Memory B cell (primary cell): ENCODE measurements at regions not wholly inside any gene's neighbourhood (a gene's known extent, or its start where the extent isn't known, plus 50 kb on each side); places are given as distances from the start of the nearest gene placed in this dataset.
"Not testable (repeated sequence)": the region's sequence is repeated elsewhere in the genome, so short reads cannot be mapped to it uniquely, and the experiment has no call there.

ENCODE experiments used
- ATAC-seq: fragments of 150-1000 bp; cut with Tn5 transposase; 2 replicates; pipeline ENCODE4 v1.10.0; 2021; ENCODE audit warnings: low read depth, mild to moderate bottlenecking, moderate library complexity
- DNase-seq, 2 donors: peaks; one replicate each; pipeline ENCODE4 v3.0.0; 2022; ENCODE audit warnings: low spot score in 2 of 2
- H3K27ac Mint-ChIP-seq: one replicate; pipeline ENCODE4 v1.8.0; 2022; ENCODE audit warnings: mild to moderate bottlenecking, moderate library complexity, mixed read lengths
- H3K27me3 Mint-ChIP-seq: one replicate; pipeline ENCODE4 v1.8.0; 2022; ENCODE audit warnings: mixed read lengths
- H3K36me3 Mint-ChIP-seq: one replicate; pipeline ENCODE4 v1.8.0; 2022; ENCODE audit warnings: mild to moderate bottlenecking, mixed read lengths
- H3K4me1 Mint-ChIP-seq: one replicate; pipeline ENCODE4 v1.8.0; 2022; ENCODE audit warnings: mixed read lengths
- H3K4me3 Mint-ChIP-seq: one replicate; pipeline ENCODE4 v1.8.0; 2022; ENCODE audit warnings: mild to moderate bottlenecking, moderate library complexity, mixed read lengths
- H3K9me3 Mint-ChIP-seq: one replicate; pipeline ENCODE4 v1.8.0; 2022; ENCODE audit warnings: mixed read lengths

GRCh38 chrX:55981603-55982002 is 250.6 kb upstream of the KLF8 start:
- peaks cover 19% of the 10 kb centered on the region for H3K36me3 Mint-ChIP-seq
- no peak overlapping the region for H3K4me3 Mint-ChIP-seq
- no peak for ATAC-seq
- DNase-seq, result no peak
- peak overlapping the region; percentile 79 for H3K27ac Mint-ChIP-seq
- no peaks in the 10 kb centered on the region for H3K27me3 Mint-ChIP-seq
- H3K9me3 Mint-ChIP-seq, result peaks cover 9% of the 10 kb centered on the region
- H3K4me1 Mint-ChIP-seq, result peaks cover 24% of the 10 kb centered on the region

GRCh38 chrX:55996649-55997048 is 235.5 kb upstream of the KLF8 start:
- DNase-seq (no peak), ATAC-seq (no peak)
- H3K27ac Mint-ChIP-seq, result no peak overlapping the region
- no peaks in the 10 kb centered on the region for H3K27me3 Mint-ChIP-seq
- peaks cover 7% of the 10 kb centered on the region for H3K9me3 Mint-ChIP-seq
- H3K4me1 Mint-ChIP-seq, result peaks cover 29% of the 10 kb centered on the region
- H3K4me3 Mint-ChIP-seq, result no peak overlapping the region
- H3K36me3 Mint-ChIP-seq, result peaks cover 17% of the 10 kb centered on the region

GRCh38 chrX:56000174-56000573 is 232.0 kb upstream of the KLF8 start:
- no peak overlapping the region for H3K27ac Mint-ChIP-seq
- no peak for DNase-seq

GRCh38 chrX:56000729-56001128 is 231.4 kb upstream of the KLF8 start:
- Mint-ChIP-seq H3K4me1 (peaks cover 21% of the 10 kb centered on the region), H3K27me3 (no peaks in the 10 kb centered on the region), H3K27ac (no peak overlapping the region), H3K9me3 (no peaks in the 10 kb centered on the region), H3K4me3 (no peak overlapping the region), H3K36me3 (peaks cover 12% of the 10 kb centered on the region)
- DNase-seq (no peak), ATAC-seq (no peak)

More at GRCh38 chrX:56000174-56000573, 232.0 kb upstream of the KLF8 start:
- ATAC-seq, result no peak
- H3K36me3 Mint-ChIP-seq, result peaks cover 13% of the 10 kb centered on the region
- peaks cover 1% of the 10 kb centered on the region for H3K9me3 Mint-ChIP-seq
- H3K27me3 Mint-ChIP-seq, result no peaks in the 10 kb centered on the region
- H3K4me3 Mint-ChIP-seq, result no peak overlapping the region
- peaks cover 21% of the 10 kb centered on the region for H3K4me1 Mint-ChIP-seq

- H3K36me3 Mint-ChIP-seq, result no peaks in the 10 kb centered on the region
- H3K27ac Mint-ChIP-seq, result no peak overlapping the region
- DNase-seq (no peak), ATAC-seq (no peak)
- peaks cover 6% of the 10 kb centered on the region for H3K4me1 Mint-ChIP-seq
- no peaks in the 10 kb centered on the region for H3K27me3 Mint-ChIP-seq
- H3K9me3 Mint-ChIP-seq, result no peaks in the 10 kb centered on the region
- H3K4me3 Mint-ChIP-seq, result no peak overlapping the region
Observed at GRCh38 chrX:56025872-56026571, 206.1 kb upstream of the KLF8 start.

GRCh38 chrX:56026815-56027214 is 205.3 kb upstream of the KLF8 start:
- Mint-ChIP-seq H3K4me3 (no peak overlapping the region), H3K4me1 (peaks cover 6% of the 10 kb centered on the region), H3K9me3 (no peaks in the 10 kb centered on the region), H3K27me3 (no peaks in the 10 kb centered on the region), H3K27ac (no peak overlapping the region), H3K36me3 (no peaks in the 10 kb centered on the region)
- ATAC-seq (no peak), DNase-seq (no peak)

- H3K27ac Mint-ChIP-seq, result no peak overlapping the region
- H3K36me3 Mint-ChIP-seq, result no peaks in the 10 kb centered on the region
- H3K4me3 Mint-ChIP-seq, result no peak overlapping the region
- H3K27me3 Mint-ChIP-seq, result no peaks in the 10 kb centered on the region
- DNase-seq (no peak), ATAC-seq (no peak)
- H3K4me1 Mint-ChIP-seq, result peaks cover 13% of the 10 kb centered on the region
- no peaks in the 10 kb centered on the region for H3K9me3 Mint-ChIP-seq
Observed at GRCh38 chrX:56029188-56029587, 203.0 kb upstream of the KLF8 start.

- DNase-seq (no peak), ATAC-seq (no peak)
- peak overlapping the region; percentile 45 for H3K27ac Mint-ChIP-seq
- H3K27me3 Mint-ChIP-seq, result no peaks in the 10 kb centered on the region
- no peaks in the 10 kb centered on the region for H3K36me3 Mint-ChIP-seq
- peaks cover 10% of the 10 kb centered on the region for H3K4me1 Mint-ChIP-seq
- H3K4me3 Mint-ChIP-seq, result no peak overlapping the region
- no peaks in the 10 kb centered on the region for H3K9me3 Mint-ChIP-seq
Observed at GRCh38 chrX:56029691-56030090, 202.5 kb upstream of the KLF8 start.

GRCh38 chrX:56031409-56031808 is 200.7 kb upstream of the KLF8 start:
- no peak for ATAC-seq
- peaks cover 8% of the 10 kb centered on the region for H3K4me1 Mint-ChIP-seq
- no peak overlapping the region for H3K27ac Mint-ChIP-seq
- peaks cover 2% of the 10 kb centered on the region for H3K36me3 Mint-ChIP-seq
- H3K27me3 Mint-ChIP-seq, result no peaks in the 10 kb centered on the region
- peaks cover 2% of the 10 kb centered on the region for H3K9me3 Mint-ChIP-seq
- H3K4me3 Mint-ChIP-seq, result no peak overlapping the region
- no peak for DNase-seq

- no peak overlapping the region for H3K4me3 Mint-ChIP-seq
- no peaks in the 10 kb centered on the region for H3K27me3 Mint-ChIP-seq
Observed at GRCh38 chrX:56033495-56034180, 198.5 kb upstream of the KLF8 start.

GRCh38 chrX:56052673-56053330 is 179.4 kb upstream of the KLF8 start:
- not testable (repeated sequence) for H3K27me3 Mint-ChIP-seq, DNase-seq, H3K4me3 Mint-ChIP-seq, H3K9me3 Mint-ChIP-seq, H3K4me1 Mint-ChIP-seq, ATAC-seq, H3K27ac Mint-ChIP-seq
- peaks cover 16% of the 10 kb centered on the region for H3K36me3 Mint-ChIP-seq

More at GRCh38 chrX:56033495-56034180, 198.5 kb upstream of the KLF8 start:
- ATAC-seq, result peak; percentile 99
- peaks cover 5% of the 10 kb centered on the region for H3K36me3 Mint-ChIP-seq
- H3K4me1 Mint-ChIP-seq, result peaks cover 8% of the 10 kb centered on the region
- no peak overlapping the region for H3K27ac Mint-ChIP-seq
- H3K9me3 Mint-ChIP-seq, result peaks cover 4% of the 10 kb centered on the region
- peak in 1 of 2 donors; percentile 2 for DNase-seq

GRCh38 chrX:56057325-56057724 is 174.8 kb upstream of the KLF8 start:
- ATAC-seq (no peak), DNase-seq (no peak)
- Mint-ChIP-seq H3K4me3 (no peak overlapping the region), H3K27me3 (no peaks in the 10 kb centered on the region), H3K9me3 (peaks cover 8% of the 10 kb centered on the region), H3K4me1 (peaks cover 23% of the 10 kb centered on the region), H3K27ac (no peak overlapping the region), H3K36me3 (peaks cover 20% of the 10 kb centered on the region)

- Mint-ChIP-seq H3K4me1 (peaks cover 45% of the 10 kb centered on the region), H3K36me3 (peaks cover 11% of the 10 kb centered on the region), H3K9me3 (peaks cover 4% of the 10 kb centered on the region), H3K27ac (peak overlapping the region; percentile 98), H3K4me3 (peak overlapping the region; percentile 41), H3K27me3 (no peaks in the 10 kb centered on the region)
- ATAC-seq, result peak; percentile 57
- DNase-seq, result peak; percentile 19 to 31
Observed at GRCh38 chrX:56066016-56066415, 166.1 kb upstream of the KLF8 start.

GRCh38 chrX:56068274-56068758 is 163.8 kb upstream of the KLF8 start:
- peak overlapping the region; percentile 98 for H3K27ac Mint-ChIP-seq
- peaks cover 2% of the 10 kb centered on the region for H3K36me3 Mint-ChIP-seq
- H3K4me1 Mint-ChIP-seq, result peaks cover 29% of the 10 kb centered on the region
- H3K27me3 Mint-ChIP-seq, result no peaks in the 10 kb centered on the region
- H3K9me3 Mint-ChIP-seq, result no peaks in the 10 kb centered on the region
- ATAC-seq (peak; percentile 67), DNase-seq (peak; percentile 33 to 48)
- H3K4me3 Mint-ChIP-seq, result peak overlapping the region; percentile 37
